ENCODE measurements at regions not wholly inside any gene's neighbourhood (a gene's known extent, or its start where the extent isn't known, plus 50 kb on each side); places are given as distances from the start of the nearest gene placed in this dataset.

DNA sequence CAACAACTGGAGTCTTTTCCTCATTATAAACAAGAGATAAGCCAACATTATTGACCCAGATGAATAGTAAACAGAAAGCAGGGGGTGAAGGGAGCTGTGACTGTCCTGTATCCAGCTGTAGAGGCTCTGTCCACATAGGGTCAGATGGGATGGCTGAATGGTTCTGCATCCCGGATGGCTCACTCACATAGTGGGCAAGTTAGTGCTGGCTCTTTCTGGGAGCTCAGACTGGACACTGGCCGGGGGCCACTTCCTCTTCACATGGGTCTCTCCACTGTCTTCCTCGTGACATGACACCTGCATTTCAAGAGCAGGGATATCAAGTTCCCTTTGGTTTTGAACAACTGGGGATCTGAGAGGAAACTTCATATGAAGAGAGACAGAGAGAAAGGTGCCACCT lies 969.6 kb upstream of the TMEM132C start:
- no peak for DNase-seq

DNA sequence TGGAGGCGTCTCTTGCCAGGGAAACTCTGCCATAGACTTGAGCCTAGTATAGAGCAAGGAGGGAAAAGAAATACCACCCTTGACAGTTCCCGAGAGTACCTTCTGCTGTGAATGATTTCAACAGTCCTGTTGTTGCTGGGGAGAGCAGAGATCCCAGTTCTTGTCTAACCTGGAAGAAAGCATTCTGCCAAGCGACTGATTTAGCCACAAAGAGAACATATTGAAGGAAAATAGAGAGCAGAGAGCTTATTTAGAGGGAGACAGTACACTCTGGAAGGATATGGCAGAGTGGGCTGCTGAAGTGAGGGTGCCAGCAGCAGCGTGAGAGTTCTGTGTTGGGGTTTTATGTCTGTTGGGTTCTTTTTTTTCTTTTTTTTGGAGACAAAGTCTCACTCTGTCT lies 966.9 kb upstream of the TMEM132C start:
- no peak for DNase-seq

DNA sequence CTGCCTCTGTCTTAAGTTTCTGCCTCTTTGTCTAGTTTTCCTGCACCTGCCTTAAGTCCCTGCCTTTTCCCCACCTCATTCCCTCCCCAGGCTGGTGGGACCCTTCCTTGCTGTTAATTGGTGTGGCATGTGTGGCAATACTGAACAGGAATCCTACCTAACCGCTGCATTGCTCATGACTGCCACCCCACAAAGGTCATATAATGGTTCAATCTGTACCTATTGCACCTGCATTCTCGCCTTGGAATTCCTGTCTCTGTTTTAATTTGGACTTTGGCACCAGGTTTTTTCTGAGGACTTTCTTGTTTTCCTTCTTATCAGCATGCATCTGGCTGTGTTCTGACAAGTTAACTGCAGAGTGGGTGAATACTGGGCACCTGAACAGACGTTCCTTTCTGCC lies 966.2 kb upstream of the TMEM132C start:
- DNase-seq = no peak

DNA sequence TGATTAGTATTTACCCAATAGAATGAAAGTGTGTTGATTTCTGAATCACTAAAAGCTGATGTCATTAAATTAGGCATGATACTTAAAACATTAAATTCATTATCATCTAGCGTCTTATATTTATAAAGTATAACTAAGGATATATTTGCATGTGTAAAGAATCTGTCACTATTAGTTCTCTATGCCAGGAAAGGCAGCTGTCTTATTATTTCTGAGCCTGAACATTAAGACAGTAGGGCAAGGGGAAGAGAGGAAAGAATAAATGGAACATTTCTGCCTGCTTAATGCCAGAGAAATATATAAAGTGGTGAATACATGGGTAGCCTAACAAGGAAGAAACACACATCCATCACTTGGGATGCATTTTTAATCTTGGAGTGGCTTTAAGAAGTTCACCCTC lies 965.1 kb upstream of the TMEM132C start:
- no peak for DNase-seq

DNA sequence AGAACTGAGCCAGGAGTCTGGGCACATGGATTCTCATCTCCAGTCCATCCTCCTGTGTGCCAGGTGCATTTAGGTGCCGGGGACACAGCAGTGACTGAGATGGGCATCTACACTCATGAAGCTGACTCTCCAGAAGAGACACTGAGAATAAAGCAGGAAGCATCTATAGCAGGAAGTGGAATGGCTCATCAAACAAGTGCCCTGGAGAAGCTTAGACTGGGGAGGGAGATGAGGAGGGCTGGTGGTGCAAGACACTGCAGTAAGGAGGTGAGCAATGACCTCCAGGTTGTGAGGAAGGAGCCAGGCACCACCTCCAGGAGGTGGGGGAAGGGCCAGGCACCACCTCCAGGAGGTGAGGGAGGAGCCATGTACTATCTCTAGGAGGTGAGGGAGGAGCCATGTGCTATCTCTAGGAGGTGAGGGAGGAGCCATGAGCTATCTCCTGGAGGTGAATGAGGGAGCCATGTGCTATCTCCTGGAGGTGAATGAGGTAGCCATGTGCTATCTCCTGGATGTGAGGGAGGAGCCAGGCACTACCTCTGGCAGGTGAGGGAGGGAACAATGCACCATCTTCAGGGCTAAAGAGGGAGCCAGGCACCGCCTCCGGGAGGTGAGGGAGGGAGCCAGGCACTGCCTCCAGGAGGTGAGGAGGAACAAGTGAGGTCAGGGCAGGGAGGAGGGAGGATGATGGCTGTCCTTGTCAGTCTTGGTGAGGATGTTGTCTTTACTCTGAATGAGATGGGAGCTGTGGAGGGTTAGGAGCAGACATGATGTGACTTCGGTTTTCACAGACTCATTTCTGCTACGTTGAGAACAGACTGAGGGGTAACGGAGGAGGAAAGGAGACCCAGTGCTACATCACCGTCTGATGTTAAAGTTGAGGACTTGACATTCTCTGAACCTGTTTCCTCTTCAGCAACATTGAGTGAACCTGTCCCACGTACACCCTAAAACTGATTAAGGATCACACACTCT lies 961.9 kb upstream of the TMEM132C start:
- no peak for DNase-seq

DNA sequence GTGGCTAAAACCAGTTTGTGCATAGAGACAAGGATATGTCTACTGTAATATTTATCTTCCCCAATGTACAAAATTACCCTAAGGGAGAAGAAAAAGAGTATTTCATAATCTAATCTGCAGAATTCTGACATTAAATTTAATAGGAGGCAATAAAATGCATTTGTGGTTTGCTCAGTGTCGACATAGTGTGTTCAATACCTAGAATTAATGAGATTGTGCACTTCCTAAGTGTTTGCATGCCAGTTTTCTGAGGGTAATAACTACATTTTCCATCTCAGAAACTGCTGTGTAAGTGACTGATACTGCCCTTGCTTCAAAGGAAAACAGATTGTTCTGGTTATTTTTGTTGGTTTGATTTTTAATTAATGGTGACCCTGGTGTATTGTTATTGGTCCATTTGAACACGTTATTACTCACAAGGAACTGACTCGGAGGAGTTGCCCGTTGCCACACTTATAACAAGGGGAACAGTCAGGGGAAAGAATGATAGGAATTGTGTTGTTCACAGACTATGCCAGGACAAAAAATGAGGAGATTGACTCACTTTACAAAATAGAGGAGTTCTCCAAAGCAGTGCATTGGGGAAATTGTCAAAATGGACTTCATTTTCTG lies 960.3 kb upstream of the TMEM132C start:
- DNase-seq = no peak

DNA sequence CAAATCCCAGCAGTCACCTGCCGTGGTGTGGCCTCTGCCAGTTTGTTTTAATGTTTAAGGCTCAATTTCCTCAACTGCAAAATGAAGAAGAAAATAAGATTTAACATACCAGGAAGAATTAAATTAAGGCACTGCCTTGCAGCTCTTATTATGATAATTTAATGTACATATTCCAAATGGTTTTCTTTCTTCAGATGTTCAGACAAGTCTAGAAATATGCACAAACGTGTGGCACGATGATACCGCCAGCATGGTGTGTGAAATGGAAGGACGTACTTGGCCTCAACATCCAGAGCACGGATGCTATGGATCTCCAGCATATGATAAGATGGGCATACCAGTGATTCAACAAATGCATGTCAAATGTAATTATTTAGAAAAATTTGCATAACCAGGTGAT lies 959.4 kb upstream of the TMEM132C start:
- no peak for DNase-seq

DNA sequence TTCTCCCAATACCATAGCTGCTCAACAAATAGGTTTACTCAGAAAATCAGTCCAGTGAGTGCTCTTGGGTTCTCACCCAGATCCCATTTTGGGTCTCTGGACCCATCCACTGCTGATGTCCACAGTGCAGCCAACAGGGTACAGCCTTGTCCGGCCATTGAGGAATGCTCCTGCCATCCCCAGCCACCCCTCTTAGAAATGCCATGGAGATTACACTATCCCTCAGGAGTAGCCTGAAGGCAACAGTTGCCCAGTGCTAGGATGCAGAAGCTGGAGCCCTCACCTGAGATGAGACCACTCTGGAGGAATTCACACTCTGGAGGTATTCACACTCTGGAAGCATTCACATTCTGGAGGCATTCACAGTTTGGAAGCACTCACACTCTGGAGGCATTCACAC lies 958.8 kb upstream of the TMEM132C start:
- no peak for DNase-seq

DNA sequence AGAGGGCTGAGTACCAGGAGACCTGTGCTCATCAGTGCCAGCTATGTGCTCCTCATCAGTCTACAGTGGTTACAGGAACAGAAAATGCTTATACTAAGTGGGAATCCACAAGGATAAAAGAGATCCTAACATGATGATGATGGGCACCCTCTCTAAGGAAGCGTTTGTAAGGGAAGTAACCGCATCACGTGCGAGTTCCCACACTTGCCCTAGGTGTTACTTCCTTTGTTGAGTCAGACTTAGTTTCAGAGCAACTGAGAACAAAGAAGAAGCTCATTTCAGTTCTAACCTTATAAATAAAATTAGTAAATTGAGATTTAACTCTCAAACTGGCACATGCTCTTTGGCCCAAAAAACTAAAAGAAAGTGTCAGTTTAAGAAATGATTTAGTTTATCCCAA lies 956.4 kb upstream of the TMEM132C start:
- no peak for DNase-seq

DNA sequence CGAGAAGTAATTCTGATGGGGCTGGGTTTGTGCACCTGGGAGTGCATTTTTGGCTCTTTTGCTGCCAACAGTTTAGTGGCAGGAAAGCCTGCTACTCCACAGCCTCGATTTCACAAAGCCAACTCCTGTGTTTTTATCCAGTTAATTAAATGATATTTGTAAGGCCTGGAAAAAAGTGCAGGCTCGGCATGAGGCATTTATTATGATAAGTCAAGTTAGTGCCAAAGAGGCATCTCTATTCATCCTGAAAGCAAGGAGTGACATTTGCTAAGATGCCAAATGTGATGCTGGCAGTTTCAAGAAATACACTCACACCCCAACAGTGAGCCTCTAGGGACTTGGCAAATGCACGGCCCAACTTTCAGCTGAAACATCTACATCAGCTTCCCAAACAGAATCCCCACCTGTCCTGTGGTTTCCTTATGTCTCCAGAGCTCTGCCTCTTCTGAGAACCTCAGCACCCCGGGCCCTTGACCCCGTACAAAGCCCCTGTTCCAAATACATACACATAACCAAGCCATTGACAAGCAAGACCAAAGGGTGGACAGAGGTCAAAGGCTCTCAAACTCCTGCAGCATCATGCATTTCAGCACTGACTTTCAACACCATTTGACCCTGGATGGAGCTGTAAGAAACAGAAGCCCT lies 955.1 kb upstream of the TMEM132C start:
- no peak for DNase-seq

DNA sequence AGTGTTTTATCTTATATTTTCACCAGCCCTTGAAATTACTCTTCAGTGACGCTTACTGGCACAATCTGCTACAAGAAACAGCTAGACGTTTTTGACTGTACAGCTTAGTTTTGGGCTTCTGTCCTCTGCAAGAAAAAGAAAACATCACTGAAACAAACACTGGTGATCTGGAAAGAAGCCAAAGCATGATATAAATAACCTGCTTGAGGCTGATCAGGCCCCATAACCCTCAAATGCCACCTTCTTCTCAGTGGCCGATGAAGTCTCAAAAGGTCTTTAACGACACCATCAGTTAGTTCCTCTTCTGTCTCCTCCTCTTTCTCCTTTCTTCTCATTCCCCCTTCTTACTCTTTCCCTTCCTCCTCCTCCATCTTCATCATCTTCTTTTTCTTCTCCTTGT lies 942.3 kb upstream of the TMEM132C start:
- no peak for DNase-seq

DNA sequence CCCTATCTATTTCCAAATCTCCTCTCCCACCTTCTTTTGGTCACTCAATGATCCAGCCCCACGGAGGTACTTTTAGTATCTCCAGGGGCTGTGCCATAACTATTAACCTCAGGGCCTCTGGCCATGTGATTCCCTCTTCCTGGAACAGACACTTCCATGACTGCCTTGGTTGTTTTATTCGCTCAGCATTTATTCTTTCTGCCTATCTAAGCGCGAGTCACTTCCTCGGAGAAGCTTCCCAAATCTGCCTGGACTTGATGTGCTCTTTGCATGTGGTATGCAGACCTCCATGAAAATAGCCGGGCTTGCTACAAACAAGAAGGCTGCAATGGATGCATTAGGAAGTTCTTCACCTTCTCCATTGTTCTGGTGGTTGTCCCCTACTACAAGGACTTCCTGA lies 939.0 kb upstream of the TMEM132C start:
- DNase-seq = no peak

DNA sequence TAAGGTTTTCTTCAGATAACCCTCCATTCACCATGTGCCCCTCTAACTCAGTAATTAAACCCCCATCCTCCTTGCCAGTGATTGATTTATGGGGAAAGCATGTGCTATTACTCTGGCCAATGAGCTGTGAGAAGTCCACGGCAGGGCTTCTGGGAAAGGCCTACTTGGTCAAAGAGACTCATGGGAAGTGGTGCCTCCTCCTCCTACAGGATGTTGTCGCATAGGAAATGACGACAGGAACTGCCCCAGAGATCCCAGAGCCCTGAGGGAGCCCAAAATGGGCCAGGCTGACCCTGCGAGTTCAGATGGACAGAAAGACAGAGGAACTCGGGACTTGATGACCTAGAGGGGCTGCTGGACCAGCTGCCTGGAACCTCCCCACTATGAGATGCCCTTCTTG lies 938.1 kb upstream of the TMEM132C start:
- DNase-seq = no peak

DNA sequence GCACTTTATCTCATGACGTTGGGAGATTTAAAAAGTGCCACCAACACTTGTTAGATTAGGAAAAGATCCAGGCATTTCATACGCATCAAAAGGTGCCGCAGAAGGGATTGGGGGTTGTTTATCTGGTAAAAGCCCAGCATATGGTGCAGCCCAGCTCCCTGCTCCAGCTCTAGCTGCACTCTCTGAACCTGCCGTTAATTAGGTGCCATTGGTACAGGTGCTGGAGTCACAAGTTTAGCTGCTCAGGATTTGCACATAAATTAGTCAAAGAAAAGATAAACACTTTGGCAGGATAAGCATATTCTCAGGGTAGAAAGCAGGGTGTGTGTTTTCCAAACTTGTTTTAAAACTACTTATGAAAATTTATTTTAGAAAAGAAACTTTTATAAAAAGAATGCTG lies 932.6 kb upstream of the TMEM132C start:
- DNase-seq = no peak

DNA sequence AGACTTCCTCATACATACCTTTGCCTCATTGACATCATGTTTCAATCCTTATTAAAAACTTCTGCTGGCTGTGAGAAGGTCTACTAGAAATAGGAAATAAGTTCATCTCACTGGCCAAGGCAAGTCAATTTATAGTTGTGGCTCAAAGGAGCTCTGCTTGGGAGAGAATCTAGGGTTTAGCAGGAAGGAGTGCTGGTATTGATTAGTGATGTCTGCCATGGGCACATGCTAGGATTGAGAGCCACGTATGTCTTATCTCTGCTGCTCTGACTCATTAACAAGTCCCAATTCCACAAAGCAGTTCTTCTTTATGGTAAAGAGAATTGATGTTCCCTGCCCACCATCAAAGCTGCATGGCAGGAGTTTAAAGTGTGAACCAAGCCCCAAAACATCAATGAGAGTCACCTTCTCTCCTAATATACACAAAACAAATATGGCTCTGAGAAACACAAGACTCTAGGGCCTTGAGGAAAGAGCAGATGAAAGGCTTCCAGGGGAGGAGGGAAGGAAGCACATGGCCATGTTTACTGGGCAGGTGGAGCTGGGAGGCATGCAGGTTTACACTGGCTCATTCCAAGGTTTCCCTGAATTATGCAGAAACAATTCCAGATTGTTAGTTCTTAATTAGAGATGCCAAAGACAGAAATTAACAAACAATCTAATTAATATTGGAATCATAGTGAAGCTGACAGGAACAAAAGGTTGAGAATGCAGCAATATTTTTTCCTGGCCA lies 931.9 kb upstream of the TMEM132C start:
- no peak for DNase-seq

DNA sequence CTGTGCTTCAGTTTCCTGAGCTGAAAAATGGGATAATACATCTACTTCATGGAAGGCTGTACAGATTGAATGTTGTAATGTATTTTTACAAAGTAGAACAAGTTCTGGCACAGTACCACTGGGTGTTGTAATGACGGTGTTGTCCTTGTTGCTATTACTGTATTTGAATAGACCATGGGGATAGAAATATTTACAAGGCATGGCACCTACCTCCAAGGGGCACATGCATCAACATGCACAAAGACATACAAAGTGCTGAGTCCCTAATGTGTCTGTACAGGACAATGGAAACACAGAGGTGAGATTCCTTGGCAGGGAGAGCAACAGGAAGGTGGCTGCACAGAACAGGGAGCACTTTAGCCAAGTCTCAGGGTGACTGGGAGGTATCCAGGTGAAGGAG lies 930.6 kb upstream of the TMEM132C start:
- no peak for DNase-seq

DNA sequence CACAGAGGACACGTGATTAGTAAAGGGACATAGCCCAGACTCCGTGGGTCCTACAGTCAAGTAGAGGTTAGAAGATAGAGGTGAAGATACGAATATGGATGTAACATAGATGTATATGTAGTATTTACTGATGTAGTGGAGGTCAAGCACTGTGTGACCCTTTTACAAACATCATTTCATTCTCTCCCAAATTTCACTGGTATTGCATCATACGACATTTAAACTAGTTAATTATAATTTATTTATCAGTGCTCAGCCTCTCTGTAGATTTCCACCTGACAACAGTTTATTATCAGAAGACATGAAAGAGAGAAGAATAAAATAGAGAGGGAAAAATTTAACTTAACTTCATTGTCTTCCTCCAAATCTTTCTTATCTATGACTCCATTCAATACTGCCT lies 927.9 kb upstream of the TMEM132C start:
- DNase-seq = no peak

DNA sequence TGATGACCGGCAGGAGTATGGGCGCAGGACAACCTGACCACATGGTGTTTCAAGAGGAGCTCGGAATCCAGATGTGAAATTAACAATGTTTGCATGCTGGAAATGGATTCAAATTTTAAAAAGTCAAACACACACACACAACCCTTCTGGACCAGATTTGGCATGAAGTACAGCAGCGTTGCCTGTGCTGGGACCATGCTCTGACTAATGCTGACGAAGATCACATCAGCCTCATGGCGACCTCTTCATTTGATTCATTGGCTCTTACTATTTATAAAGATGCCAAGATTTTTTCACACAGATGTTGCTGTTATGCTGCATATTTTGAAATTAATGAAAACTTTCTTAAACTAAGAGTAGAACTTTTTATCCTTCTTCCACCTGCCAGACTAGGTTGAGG lies 926.6 kb upstream of the TMEM132C start:
- DNase-seq = no peak

DNA sequence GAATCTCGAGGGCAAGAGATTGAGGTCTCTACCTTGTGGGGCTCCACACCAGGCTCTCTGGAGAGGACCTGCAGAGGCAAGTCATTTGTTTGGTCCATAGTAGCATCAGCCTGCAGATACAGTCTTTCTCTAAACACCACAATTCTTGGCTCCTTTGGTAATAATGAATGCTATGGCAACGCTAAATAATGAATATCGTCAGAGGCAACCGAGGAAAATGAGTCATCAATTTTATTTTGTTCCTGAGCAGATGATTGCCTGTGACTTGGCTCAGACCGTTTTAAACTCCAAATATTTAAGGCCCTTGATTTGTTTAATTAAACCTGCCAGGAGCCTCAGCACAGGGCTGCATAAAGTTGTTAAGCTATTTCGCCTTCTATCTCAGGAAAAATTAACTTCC lies 924.1 kb upstream of the TMEM132C start:
- DNase-seq = no peak

DNA sequence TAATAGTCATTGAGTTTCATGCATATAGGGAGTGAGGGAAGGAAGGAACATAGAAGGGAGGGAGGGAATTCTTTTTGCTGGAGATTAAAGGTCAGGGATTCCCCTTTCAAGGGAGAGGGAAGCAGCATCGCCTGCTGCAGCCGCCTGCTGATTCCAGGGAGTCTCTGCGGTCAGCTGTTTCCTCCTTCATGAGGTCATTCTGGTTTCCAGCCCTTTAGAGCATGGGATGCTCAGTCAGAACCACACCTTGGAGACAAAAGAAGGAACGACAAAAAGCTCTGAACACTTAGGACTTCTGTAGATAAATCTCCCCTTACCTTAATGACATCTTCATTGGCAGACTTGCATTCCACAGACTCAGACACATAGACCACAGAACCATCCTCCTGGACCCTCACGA lies 923.0 kb upstream of the TMEM132C start:
- DNase-seq = no peak

DNA sequence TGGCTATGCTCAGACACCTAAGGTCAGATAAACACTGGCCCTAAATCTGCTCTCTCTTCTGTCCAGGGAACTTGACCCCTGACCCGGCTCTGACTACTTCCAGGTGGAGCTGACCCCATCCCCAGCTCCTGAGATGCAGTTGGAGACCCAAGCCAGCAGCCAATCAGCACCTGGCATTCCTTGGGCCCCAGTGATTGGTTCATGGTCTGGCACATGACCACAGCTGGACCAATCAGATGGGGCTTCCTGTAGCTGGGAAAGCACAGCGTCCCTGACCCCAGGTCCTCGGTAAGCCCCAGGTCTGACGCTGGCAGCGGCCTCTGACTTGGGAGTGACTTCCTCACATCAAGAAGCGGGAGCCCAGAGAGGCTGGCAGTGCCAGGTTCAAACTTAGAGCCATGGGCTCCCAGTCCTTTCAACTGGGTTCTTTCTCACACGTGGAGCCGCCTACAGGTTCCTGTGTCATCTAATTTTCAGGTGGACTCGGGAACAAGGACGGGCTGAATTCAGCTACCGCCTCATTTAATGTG lies 915.4 kb upstream of the TMEM132C start:
- no peak for DNase-seq

DNA sequence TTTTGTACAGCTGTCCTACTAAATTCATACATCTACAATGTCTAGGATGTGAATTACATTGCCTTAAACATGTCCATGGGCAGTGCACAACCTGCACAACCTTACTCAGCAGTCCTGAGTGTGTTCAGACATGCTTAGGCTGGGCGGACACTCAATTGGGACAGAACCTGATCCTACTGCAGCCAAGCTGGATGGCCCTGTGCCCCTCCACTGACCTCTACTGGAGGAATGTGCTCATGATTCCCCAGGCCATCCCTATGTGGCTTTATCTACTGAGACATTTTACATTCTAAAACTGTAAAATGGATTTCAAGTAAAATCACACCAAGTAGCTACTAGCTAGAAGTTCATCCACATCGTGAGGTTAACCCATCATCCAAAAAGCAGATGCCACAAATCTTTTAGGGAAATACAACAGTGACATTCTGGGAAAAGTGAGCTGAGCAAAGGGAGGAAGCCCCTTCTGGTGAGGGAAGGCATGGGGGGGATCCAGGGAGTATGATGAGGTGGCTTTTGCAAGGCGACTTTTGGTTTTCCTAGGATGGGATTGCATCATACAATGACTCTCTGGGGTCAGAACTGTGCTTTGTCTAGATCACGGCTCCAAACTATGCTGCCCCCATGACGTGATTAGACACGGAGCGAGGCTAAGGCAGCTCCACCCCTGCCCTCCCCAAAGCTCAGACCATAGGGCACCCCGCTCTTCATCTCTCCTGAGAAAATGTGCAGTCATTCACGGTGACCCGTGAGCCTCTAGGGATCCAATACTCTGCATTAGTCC lies 911.7 kb upstream of the TMEM132C start:
- peak; percentile 15 for DNase-seq

Measured in hematopoietic multipotent progenitor cell treated with erythropoietin and hydrocortisone succinate and interleukin-3 and kit ligand, for 4 days (in vitro differentiated cells).